Thoracic aorta (tissue), 2 donors: ENCODE measurements at regions not wholly inside any gene's neighbourhood (a gene's known extent, or its start where the extent isn't known, plus 50 kb on each side); places are given as distances from the start of the nearest gene placed in this dataset.

Experiments
- ATAC-seq: fragments of 150-250 bp; one replicate; pipeline ENCODE4 v1.8.0; 2017; ENCODE audit warnings: low read depth; ENCODE audit not compliant: insufficient number of reproducible peaks, low FRiP score
- DNase-seq: peaks from one replicate; pipeline ENCODE4 v3.0.0-alpha.2; 2020; ENCODE audit warnings: low spot score
- H3K27ac ChIP-seq, 2 donors: fragments of 200-600 bp; sonication (generic); 1 replicate in 1 of 2; 2 replicates in 1 of 2; pipeline ENCODE4 v1.5.1; 2016; ENCODE audit warnings: mild to moderate bottlenecking in 2 of 2, moderate library complexity in 2 of 2
- H3K27me3 ChIP-seq: fragments of 200-600 bp; sonication (generic); replicated peaks from 2 replicates; pipeline ENCODE4 v1.6.0; 2016; ENCODE audit warnings: mild to moderate bottlenecking; ENCODE audit not compliant: insufficient read depth
- H3K36me3 ChIP-seq: fragments of 200-600 bp; sonication (generic); one replicate; pipeline ENCODE4 v1.5.1; 2016
- H3K4me1 ChIP-seq, 2 donors: fragments of 200-600 bp; sonication (generic); 1 replicate in 1 of 2; 2 replicates in 1 of 2; pipeline versions ENCODE4 v1.5.1 to v1.6.0; 2016; ENCODE audit warnings: low read depth in 2 of 2, mild to moderate bottlenecking in 1 of 2; ENCODE audit not compliant: control insufficient read depth in 1 of 2
- H3K4me3 ChIP-seq: fragments of 200-600 bp; sonication (generic); 2 replicates; pipeline ENCODE4 v1.5.1; 2016; ENCODE audit warnings: mild to moderate bottlenecking
- H3K9me3 ChIP-seq: fragments of 200-600 bp; sonication (generic); 2 replicates; pipeline ENCODE4 v1.5.1; 2016
- TF ChIP-seq, protein P1 (sequence below): fragments of 200-600 bp; sonication (generic); IDR thresholded peaks from one replicate; pipeline ENCODE4 v1.5.1; 2019; ENCODE audit warnings: antibody characterized with exemption

DNA sequence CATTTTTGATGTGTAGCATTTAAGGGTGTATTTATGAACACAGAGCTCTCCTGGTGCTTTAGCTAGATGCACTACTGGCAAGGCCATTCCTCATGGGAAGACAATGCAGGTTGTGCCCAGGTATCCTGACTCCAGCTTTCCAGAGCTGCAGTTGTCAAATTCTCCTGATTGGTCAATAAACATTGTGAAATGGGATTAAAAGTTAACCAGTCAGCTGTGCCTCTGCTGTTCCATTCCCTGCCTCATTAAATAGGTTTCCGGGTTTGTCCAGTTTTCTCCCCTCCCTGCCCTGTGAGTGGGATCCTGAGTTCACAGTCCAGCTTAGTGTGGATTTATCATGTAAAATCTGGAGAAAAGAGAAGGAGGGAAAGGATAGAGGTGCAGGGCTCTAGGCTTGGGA lies 207.3 kb downstream of the SQOR start:
- H3K27me3 ChIP-seq, result no peaks in the 10 kb centered on the region
- H3K4me3 ChIP-seq, result no peak overlapping the region
- H3K27ac ChIP-seq, result no peak overlapping the region
- TF ChIP-seq, protein P1, sequence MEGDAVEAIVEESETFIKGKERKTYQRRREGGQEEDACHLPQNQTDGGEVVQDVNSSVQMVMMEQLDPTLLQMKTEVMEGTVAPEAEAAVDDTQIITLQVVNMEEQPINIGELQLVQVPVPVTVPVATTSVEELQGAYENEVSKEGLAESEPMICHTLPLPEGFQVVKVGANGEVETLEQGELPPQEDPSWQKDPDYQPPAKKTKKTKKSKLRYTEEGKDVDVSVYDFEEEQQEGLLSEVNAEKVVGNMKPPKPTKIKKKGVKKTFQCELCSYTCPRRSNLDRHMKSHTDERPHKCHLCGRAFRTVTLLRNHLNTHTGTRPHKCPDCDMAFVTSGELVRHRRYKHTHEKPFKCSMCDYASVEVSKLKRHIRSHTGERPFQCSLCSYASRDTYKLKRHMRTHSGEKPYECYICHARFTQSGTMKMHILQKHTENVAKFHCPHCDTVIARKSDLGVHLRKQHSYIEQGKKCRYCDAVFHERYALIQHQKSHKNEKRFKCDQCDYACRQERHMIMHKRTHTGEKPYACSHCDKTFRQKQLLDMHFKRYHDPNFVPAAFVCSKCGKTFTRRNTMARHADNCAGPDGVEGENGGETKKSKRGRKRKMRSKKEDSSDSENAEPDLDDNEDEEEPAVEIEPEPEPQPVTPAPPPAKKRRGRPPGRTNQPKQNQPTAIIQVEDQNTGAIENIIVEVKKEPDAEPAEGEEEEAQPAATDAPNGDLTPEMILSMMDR, result no peak
- H3K4me1 ChIP-seq, result no peaks in the 10 kb centered on the region
- ATAC-seq, result no peak
- no peaks in the 10 kb centered on the region for H3K36me3 ChIP-seq
- DNase-seq, result no peak
- H3K9me3 ChIP-seq, result no peaks in the 10 kb centered on the region

- Histone ChIP-seq H3K27me3 (no peaks in the 10 kb centered on the region), H3K4me3 (no peak overlapping the region), H3K9me3 (no peaks in the 10 kb centered on the region), H3K27ac (no peak overlapping the region), H3K4me1 (no peaks in the 10 kb centered on the region), H3K36me3 (no peaks in the 10 kb centered on the region)
- TF ChIP-seq, protein P1, result no peak
- no peak for DNase-seq
- no peak for ATAC-seq
These were observed 212.8 kb downstream of the SQOR start for GRCh38 chr15:45847645-45848044.

GRCh38 chr15:45849136-45849535 lies 214.3 kb downstream of the SQOR start:
- Histone ChIP-seq H3K9me3 (no peaks in the 10 kb centered on the region), H3K27me3 (no peaks in the 10 kb centered on the region), H3K27ac (no peak overlapping the region), H3K4me1 (no peaks in the 10 kb centered on the region), H3K36me3 (no peaks in the 10 kb centered on the region), H3K4me3 (no peak overlapping the region)
- TF ChIP-seq, protein P1, result no peak
- DNase-seq (no peak), ATAC-seq (no peak)

DNA sequence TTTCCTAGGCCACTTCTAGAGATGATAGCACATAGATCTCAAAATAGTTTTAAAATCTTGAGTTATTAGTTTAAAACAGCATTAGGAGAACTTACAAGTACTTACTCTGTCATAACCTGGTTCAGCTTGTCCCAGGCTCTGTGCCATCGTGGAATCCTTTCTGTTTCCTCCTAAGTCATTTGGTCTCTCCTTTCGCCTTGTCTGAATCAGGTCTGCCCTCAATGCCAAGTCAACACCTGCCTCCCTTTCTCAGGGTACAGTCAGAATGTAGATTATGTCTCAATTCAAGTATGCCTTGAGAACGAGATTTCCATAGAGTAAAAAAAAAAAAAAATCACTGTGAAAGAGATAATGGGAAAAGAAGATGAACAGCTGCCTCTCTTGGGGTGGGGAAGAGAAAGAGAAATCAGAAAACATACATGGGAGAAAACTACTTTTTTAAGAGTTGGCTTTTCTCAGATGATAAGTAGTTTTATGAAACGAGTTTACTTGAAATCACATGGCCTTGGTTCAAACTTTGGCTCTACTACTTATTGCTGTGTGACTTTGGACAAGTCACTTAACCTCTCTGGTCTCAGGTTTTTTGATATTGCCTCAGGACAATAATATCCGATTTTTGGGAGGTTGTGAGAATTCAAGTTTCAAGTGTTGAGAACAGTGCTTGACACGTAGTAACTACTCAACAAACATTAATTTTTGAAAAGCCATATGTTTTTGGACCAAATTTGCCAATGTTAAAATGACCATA lies 219.8 kb downstream of the SQOR start:
- Histone ChIP-seq H3K4me1 (no peaks in the 10 kb centered on the region), H3K27me3 (no peaks in the 10 kb centered on the region), H3K27ac (no peak overlapping the region), H3K9me3 (no peaks in the 10 kb centered on the region), H3K36me3 (no peaks in the 10 kb centered on the region), H3K4me3 (no peak overlapping the region)
- TF ChIP-seq, protein P1, result no peak
- ATAC-seq, result no peak
- no peak for DNase-seq

GRCh38 chr15:45855210-45855906 lies 220.5 kb downstream of the SQOR start:
- H3K36me3 ChIP-seq, result no peaks in the 10 kb centered on the region
- no peak for ATAC-seq
- no peak for DNase-seq
- no peak overlapping the region for H3K27ac ChIP-seq
- H3K27me3 ChIP-seq, result no peaks in the 10 kb centered on the region
- no peak overlapping the region for H3K4me3 ChIP-seq
- TF ChIP-seq, protein P1, result no peak
- no peaks in the 10 kb centered on the region for H3K4me1 ChIP-seq
- H3K9me3 ChIP-seq, result no peaks in the 10 kb centered on the region
